ENCODE measurements at regions not wholly inside any gene's neighbourhood (a gene's known extent, or its start where the extent isn't known, plus 50 kb on each side); places are given as distances from the start of the nearest gene placed in this dataset.

DNA sequence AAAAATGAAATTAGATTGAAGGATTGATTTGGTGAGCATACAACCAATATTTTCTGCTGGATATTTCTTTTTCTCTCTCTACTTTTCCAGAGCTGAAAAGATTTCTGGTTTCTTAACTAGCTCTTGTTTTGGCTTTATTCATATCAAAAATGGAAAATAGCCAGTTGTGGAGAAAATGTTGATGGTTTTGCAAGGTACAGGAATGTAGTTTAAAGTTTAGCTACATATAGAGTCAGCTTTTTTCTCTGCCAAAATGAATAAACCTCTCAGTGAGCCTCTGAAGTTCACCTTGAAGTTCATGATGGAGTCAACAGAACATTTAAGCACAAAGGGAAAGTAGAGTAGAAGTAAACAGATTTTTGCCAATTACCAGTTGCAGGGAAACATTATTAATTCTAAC lies 720.5 kb upstream of the ALCAM start:
- H3K4me3 ChIP-seq (ENCODE audit: low read depth, low read length) = no peak overlapping the region

DNA sequence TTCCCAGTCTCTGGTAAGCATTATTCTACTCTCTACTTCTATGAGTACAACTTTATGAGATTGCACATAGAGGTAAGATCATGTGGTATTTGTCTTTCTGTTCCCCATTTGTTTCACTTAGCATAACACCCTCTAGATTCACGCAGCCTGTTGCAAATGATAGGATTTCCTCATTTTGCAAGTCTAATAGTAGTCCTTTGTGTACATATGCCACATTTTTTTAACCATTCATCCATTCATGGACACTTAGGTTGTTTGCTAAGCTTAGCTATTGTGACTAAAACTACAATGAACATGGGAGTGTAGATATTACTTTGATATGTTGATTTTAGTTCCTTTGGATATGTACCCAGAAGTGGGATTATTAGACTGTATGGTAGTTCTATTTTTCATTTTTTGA lies 717.9 kb upstream of the ALCAM start:
- H3K4me3 ChIP-seq (ENCODE audit: low read depth, low read length) = no peak overlapping the region

DNA sequence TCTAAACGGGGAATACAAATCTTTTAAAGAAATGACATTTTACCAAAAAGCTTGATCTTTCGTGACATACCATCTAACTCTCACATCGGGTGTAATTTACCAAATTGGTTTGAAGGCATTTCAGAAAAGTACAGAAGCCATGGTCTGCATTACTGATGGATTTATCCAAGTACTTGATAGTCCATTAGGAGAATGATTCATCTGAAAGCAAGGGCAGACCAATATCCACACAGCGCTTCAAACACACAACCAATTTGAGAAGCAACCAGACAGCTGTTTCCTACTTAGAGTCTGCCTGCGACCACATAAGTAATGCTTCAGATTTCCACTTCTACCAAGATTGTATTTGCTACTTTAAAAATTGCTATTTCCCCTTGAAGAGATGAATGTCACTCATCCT lies 697.6 kb upstream of the ALCAM start:
- no peak overlapping the region for H3K4me3 ChIP-seq (ENCODE audit: low read depth, low read length)

GRCh38 chr3:104672331-104672730 lies 694.4 kb upstream of the ALCAM start:
- no peak overlapping the region for H3K4me3 ChIP-seq (ENCODE audit: low read depth, low read length)

DNA sequence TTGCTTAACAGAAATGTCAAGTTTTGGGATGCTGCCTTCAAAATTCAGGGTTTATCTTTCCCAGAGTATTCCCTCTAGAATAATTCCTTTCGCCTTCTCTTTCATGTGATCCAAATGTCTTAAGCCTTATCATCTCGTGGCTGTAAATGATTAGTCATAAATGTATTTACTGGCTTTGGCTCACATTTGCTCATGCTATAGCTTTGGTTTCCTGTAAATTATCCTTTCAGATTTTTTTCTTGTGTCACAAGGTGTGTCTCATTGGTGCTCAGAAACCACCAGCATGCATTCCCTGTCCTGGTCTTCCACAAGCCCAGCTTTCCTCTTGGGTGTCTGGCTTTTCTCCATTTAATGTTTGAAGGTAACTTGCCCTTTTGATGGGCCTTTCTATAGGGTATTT lies 692.7 kb upstream of the ALCAM start:
- H3K4me3 ChIP-seq (ENCODE audit: low read depth, low read length) = no peak overlapping the region

- no peak overlapping the region for H3K4me3 ChIP-seq (ENCODE audit: low read depth, low read length)
These were observed 690.5 kb upstream of the ALCAM start for GRCh38 chr3:104676241-104676640.

DNA sequence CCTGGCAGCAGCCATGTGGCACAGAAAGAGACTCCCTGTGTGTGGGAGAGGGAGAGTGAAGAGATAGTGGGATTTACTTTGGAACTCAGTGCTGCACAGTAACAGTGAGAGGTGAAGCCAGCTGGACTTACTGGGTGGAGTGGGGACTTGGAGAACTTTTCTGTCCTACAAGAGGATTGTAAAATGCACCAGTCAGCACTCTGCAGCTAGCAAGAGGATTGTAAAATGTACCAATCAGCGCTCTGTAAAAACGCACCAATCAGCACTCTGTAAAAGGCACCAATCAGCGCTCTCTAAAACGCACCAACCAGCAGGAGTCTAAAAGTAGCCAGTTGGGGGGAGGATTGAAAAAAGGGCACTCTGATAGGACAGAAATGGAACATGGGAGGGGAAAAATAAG lies 688.8 kb upstream of the ALCAM start:
- H3K4me3 ChIP-seq (ENCODE audit: low read depth, low read length) = no peak overlapping the region

- H3K4me3 ChIP-seq (ENCODE audit: low read depth, low read length) = no peak overlapping the region
These were observed 681.2 kb upstream of the ALCAM start for GRCh38 chr3:104685492-104685891.

DNA sequence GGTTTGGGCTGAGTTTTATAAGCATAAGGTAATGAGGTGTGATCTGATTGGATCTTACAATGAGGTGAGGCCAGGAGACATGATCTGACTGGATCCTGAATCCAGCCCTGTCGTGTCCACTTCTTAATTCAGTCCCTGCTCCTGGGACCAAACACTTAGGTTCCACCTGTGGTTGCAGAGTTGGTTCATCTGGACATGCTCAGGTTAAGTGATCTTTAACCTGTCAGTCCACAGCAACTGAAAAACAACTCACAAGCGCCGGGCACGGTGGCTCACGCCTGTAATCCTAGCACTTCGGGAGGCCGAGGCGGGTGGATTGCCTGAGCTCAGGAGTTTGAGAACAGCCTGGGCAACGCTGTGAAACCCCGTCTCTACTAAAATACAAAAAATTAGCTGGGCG lies 679.3 kb upstream of the ALCAM start:
- no peak overlapping the region for H3K4me3 ChIP-seq (ENCODE audit: low read depth, low read length)

DNA sequence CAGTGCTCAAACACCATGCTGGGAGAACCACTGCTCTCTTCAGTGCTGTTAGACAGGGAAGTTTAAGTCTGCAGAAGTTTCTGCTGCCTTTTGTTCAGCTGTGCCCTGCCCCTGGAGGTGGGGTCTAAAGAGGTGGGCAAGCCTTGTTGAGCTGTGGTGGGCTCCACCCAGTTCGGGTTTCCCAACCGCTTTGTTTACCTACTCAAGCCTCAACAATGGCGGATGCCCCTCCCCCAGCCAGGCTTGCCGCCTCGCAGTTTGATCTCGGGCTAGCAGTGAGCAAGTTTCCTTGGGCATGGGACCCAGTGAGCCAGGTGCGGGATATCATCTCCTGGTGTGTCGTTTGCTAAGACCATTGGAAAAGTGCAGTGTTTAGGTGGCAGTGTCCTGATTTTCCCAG lies 670.2 kb upstream of the ALCAM start:
- H3K4me3 ChIP-seq (ENCODE audit: low read depth, low read length) = no peak overlapping the region

DNA sequence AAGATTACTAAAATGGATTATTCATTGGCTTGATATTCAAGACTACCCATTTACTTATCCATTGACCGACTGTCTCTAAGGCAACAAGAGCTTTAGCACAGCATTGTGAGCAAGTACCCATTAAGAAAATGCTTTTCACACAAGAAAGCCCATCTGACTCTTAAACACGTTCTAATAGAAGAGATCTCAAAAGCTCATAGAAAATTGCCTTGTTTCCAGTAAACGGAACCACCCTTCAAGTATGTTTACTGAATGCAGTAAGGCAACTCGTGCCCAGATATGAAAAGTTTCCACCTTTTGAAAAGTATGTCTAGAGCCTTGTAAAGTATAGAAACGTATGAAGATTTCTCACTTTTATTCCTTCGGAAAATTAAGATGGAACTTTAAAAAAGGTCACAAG lies 655.3 kb upstream of the ALCAM start:
- no peak overlapping the region for H3K4me3 ChIP-seq (ENCODE audit: low read depth, low read length)

DNA sequence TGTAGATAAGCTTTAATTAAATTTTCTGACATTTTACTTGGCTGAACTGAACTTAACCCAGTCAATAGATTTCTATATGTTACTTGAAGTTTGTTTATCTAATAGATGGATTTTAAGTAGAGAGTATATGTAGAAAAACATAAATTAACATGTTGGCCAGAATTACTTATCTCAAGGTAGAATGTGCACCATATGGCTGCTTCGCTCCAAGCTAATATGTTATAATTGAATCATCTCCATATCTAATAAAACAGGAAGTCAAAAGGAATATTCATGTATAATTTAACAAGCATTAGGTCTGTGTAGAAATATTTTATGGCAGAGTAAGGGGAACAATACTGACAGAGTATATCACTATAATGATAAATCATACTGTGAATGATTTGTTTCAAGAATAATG lies 650.7 kb upstream of the ALCAM start:
- H3K4me3 ChIP-seq (ENCODE audit: low read depth, low read length) = no peak overlapping the region

- H3K4me3 ChIP-seq (ENCODE audit: low read depth, low read length) = no peak overlapping the region
These were observed 648.9 kb upstream of the ALCAM start for GRCh38 chr3:104717828-104718196.

- H3K4me3 ChIP-seq (ENCODE audit: low read depth, low read length) = no peak overlapping the region
These were observed 643.7 kb upstream of the ALCAM start for GRCh38 chr3:104723000-104723399.

GRCh38 chr3:104731074-104731473 lies 635.6 kb upstream of the ALCAM start:
- H3K4me3 ChIP-seq (ENCODE audit: low read depth, low read length) = no peak overlapping the region

DNA sequence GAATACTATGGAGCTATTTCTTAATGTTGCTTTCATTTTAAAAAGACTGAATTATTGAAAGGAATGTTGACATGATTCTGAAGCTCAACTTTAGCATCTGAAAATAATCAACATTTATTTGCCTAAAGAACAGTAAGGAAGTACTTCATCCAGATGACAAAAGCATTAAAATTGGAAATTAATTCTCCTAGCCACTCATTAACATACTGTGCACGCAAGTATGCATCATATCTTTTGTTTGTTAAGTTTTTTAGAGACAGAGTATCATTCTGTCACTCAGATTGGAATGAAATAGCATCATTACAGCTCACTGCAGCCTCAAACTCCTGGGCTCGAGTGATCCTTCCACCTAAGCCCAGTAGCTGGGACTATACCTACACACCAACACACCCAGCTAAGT lies 632.1 kb upstream of the ALCAM start:
- no peak overlapping the region for H3K4me3 ChIP-seq (ENCODE audit: low read depth, low read length)

DNA sequence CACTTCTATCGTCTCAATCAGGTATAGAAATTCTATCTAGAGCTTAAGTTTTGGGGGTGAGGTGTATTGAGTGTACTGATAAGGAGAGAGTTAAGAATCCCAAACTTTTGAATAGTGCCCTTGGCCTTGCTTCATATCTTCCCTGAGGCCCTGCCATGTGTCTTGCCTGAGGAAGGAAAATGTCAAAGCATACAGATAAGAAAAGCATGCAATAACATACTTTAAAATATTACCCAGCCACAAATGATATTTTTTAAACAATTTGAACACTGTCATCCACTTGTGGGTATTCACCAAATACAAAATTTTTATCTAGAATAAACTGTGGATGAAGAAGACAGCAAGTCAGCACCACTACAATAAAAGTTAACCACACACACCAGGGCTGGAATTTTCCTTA lies 631.0 kb upstream of the ALCAM start:
- H3K4me3 ChIP-seq (ENCODE audit: low read depth, low read length) = no peak overlapping the region

DNA sequence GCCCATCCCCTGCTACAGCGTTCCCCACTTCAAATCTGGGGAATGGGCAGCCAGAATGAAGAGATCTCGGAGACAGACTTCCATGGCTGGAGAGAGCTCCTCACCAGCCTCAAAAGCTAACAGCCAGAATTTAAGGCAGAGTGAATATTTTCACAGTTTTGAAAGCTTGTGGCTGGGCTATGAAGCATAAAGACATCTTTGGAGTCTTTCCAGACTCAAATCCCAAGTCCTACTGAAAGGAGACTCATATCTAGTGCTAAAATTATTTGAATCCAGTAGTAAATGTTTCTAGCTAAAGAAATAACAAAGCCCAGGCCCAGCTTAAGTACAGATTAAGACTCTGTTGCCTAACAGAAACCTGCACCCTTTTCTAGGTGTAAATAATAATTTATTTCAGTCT lies 628.4 kb upstream of the ALCAM start:
- no peak overlapping the region for H3K4me3 ChIP-seq (ENCODE audit: low read depth, low read length)

DNA sequence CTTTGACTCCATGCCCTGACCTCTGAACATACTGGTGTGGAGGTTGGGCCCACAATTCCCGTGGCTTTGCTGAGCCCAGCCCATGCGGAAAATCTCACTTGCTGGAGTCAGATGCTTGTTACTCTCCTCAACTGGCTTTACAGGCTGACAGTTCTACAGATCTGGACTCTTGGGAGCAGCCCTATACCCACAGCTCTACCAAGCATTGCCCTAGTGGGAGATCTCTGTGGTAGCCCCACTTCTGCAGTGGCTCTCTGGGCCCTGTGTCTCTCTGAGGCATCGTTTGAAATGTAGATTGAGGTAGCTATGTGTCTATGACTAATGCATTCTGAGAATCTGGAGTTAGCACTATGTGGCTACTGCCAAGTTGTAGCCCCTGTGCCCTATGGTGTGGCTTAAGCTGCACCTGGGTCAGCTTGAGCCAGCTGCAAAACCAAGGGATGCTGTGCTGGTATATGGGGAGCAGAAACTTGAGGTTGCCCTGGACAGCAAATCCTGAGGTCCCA lies 625.8 kb upstream of the ALCAM start:
- no peak overlapping the region for H3K4me3 ChIP-seq (ENCODE audit: low read depth, low read length)

- no peak overlapping the region for H3K4me3 ChIP-seq (ENCODE audit: low read depth, low read length)
These were observed 624.7 kb upstream of the ALCAM start for GRCh38 chr3:104742044-104742443.

DNA sequence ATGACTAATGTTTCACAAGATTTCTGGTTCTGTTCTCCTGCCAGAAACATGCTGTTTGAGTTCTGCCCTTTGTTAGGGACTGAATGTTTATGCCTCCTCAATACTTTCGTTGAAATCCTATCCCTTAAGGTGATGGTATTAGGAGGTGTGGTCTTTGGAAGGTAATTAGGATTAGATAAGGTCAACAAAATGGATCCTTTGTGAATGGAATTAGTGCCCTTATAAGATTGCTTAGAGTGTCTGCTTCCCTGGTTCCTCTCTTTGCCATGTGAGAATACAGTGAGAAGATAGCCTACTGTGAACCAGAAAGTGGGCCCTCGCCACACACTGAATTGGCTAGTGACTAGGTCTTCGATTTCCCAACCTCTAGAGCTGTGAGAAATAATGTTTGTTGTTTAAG lies 621.4 kb upstream of the ALCAM start:
- no peak overlapping the region for H3K4me3 ChIP-seq (ENCODE audit: low read depth, low read length)

GRCh38 chr3:104746056-104746455 lies 620.7 kb upstream of the ALCAM start:
- H3K4me3 ChIP-seq (ENCODE audit: low read depth, low read length) = no peak overlapping the region

- H3K4me3 ChIP-seq (ENCODE audit: low read depth, low read length) = no peak overlapping the region
These were observed 616.1 kb upstream of the ALCAM start for GRCh38 chr3:104750581-104750980.

DNA sequence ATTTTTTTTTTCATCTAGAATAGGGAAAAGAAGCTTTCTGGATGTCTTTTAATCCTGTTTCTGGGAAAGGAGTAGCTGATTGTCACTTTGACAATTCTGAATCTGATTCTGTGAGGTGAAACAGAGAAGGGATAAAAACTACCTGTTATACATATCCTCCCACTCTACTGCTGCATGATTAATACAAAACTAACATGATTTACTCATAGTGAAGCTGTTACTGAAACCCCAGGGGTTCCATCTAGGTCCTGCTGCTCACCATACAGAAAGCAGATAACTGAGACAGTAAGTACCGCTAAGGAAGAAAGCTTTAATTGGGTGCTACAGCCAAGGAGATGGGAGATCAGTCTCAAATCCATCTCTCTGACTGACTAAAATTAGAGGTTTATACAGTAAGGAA lies 610.9 kb upstream of the ALCAM start:
- no peak overlapping the region for H3K4me3 ChIP-seq (ENCODE audit: low read depth, low read length)
